ENCODE measurements at regions not wholly inside any gene's neighbourhood (a gene's known extent, or its start where the extent isn't known, plus 50 kb on each side); places are given as distances from the start of the nearest gene placed in this dataset.

GRCh38 chr4:138758876-138759553 lies 256.6 kb upstream of the NOCT start:
- H3K27me3 ChIP-seq, result no peaks in the 10 kb centered on the region
- no peak for DNase-seq (ENCODE audit: low spot score in 2 of 2)
- no peaks in the 10 kb centered on the region for H3K9me3 ChIP-seq
- H3K4me1 ChIP-seq, result no peaks in the 10 kb centered on the region
- H3K36me3 ChIP-seq, result no peaks in the 10 kb centered on the region
- intact Hi-C loops (cut with DNase I; ENCODE audit: low total_unique reads), result no loop called here
- no peak overlapping the region for H3K4me3 ChIP-seq
- TF ChIP-seq CTCF (IDR thresholded peaks at IDR 0.05) (no peak), POLR2AphosphoS5 (IDR thresholded peaks at IDR 0.05) (no peak), POLR2A (IDR thresholded peaks at IDR 0.05) (no peak)
- no peak overlapping the region for H3K27ac ChIP-seq

GRCh38 chr4:138758196-138758595 lies 257.4 kb upstream of the NOCT start:
- Histone ChIP-seq H3K36me3 (no peaks in the 10 kb centered on the region), H3K4me1 (no peaks in the 10 kb centered on the region), H3K4me3 (no peak overlapping the region), H3K27me3 (no peaks in the 10 kb centered on the region), H3K9me3 (no peaks in the 10 kb centered on the region), H3K27ac (no peak overlapping the region)
- TF ChIP-seq POLR2A (IDR thresholded peaks at IDR 0.05) (no peak), POLR2AphosphoS5 (IDR thresholded peaks at IDR 0.05) (no peak), CTCF (IDR thresholded peaks at IDR 0.05) (no peak)
- intact Hi-C loops (cut with DNase I; ENCODE audit: low total_unique reads), result no loop called here
- no peak for DNase-seq (ENCODE audit: low spot score in 2 of 2)

- intact Hi-C loops (cut with DNase I; ENCODE audit: low total_unique reads), result no loop called here
- Histone ChIP-seq H3K4me3 (no peak overlapping the region), H3K36me3 (no peaks in the 10 kb centered on the region), H3K27ac (no peak overlapping the region), H3K4me1 (no peaks in the 10 kb centered on the region), H3K9me3 (peaks cover 0 to 3% of the 10 kb centered on the region in 2 donors), H3K27me3 (no peaks in the 10 kb centered on the region)
- TF ChIP-seq POLR2AphosphoS5 (IDR thresholded peaks at IDR 0.05) (no peak), CTCF (IDR thresholded peaks at IDR 0.05) (no peak), POLR2A (IDR thresholded peaks at IDR 0.05) (no peak)
- no peak for DNase-seq (ENCODE audit: low spot score in 2 of 2)
Measured at GRCh38 chr4:138757432-138757831, 258.1 kb upstream of the NOCT start.

GRCh38 chr4:138756519-138756918 lies 259.1 kb upstream of the NOCT start:
- TF ChIP-seq POLR2AphosphoS5 (IDR thresholded peaks at IDR 0.05) (no peak), POLR2A (IDR thresholded peaks at IDR 0.05) (no peak), CTCF (IDR thresholded peaks at IDR 0.05) (no peak)
- Histone ChIP-seq H3K4me3 (no peak overlapping the region), H3K27ac (no peak overlapping the region), H3K4me1 (no peaks in the 10 kb centered on the region), H3K27me3 (no peaks in the 10 kb centered on the region), H3K36me3 (no peaks in the 10 kb centered on the region), H3K9me3 (peaks cover 0 to 3% of the 10 kb centered on the region in 2 donors)
- intact Hi-C loops (cut with DNase I; ENCODE audit: low total_unique reads), result no loop called here
- no peak for DNase-seq (ENCODE audit: low spot score in 2 of 2)

- Histone ChIP-seq H3K4me3 (no peak overlapping the region), H3K27me3 (no peaks in the 10 kb centered on the region), H3K36me3 (no peaks in the 10 kb centered on the region), H3K27ac (no peak overlapping the region), H3K9me3 (peaks cover 0 to 10% of the 10 kb centered on the region in 2 donors), H3K4me1 (no peaks in the 10 kb centered on the region)
- intact Hi-C loops (cut with DNase I; ENCODE audit: low total_unique reads), result no loop called here
- DNase-seq (ENCODE audit: low spot score in 2 of 2), result no peak
- TF ChIP-seq POLR2A (IDR thresholded peaks at IDR 0.05), result no peak
- TF ChIP-seq POLR2AphosphoS5 (IDR thresholded peaks at IDR 0.05), result no peak
- TF ChIP-seq CTCF (IDR thresholded peaks at IDR 0.05), result no peak
Measured at GRCh38 chr4:138751309-138751708, 264.3 kb upstream of the NOCT start.
